ENCODE measurements at regions not wholly inside any gene's neighbourhood (a gene's known extent, or its start where the extent isn't known, plus 50 kb on each side); places are given as distances from the start of the nearest gene placed in this dataset.
"Not testable (repeated sequence)": the region's sequence is repeated elsewhere in the genome, so short reads cannot be mapped to it uniquely, and the experiment has no call there.

DNA sequence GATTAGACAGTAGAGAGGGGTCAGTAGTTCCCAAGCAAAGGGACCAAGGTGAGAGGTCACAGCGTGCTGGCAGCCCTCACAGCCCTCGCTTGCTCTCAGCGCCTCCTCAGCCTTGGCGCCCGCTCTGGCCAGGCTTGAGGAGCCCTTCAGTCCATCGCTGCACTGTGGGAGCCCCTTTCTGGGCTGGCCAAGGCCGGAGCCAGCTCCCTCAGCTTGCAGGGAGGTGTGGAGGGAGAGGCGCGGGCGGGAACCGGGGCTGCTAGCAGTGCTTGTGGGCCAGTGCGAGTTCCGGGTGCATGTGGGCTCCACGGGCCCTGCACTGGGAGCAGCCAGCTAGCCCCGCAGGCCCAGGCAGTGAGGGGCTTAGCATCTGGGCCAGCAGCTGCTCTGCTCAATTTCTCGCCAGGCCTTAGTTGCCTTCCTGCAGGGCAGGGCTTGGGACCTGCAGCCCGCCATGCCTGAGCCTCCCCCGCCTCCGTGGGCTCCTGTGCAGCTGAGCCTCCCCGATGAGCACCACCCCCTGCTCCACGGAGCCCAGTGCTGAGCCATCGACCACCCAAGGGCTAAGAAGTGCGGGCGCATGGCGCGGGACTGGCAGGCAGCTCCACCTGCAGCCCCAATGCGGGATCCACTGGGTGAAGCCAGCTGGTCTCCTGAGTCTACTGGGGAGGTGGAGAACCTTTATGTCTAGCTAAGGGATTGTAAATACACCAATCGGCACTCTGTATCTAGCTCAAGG, 177.0 kb downstream of the TBX18 start:
- not testable (repeated sequence) for H3K4me3 ChIP-seq (ENCODE audit: insufficient read depth, low read length); H2AFZ ChIP-seq (ENCODE audit: low read length); H3K27ac ChIP-seq (ENCODE audit: low read depth, low read length); H3K4me2 ChIP-seq (ENCODE audit: insufficient read depth, low read length); H3K27me3 ChIP-seq (ENCODE audit: insufficient read depth, low read length); H3K79me2 ChIP-seq (ENCODE audit: insufficient read depth, low read length); DNase-seq (ENCODE audit: insufficient read length, low spot score, missing footprints); H3K36me3 ChIP-seq (ENCODE audit: insufficient read depth, low read length); H4K20me1 ChIP-seq (ENCODE audit: insufficient read depth, low read length); H3K9me3 ChIP-seq (ENCODE audit: low read depth, low read length)
- peaks cover 14% of the 10 kb centered on the region for H3K4me1 ChIP-seq (ENCODE audit: insufficient read depth, low read length)

DNA sequence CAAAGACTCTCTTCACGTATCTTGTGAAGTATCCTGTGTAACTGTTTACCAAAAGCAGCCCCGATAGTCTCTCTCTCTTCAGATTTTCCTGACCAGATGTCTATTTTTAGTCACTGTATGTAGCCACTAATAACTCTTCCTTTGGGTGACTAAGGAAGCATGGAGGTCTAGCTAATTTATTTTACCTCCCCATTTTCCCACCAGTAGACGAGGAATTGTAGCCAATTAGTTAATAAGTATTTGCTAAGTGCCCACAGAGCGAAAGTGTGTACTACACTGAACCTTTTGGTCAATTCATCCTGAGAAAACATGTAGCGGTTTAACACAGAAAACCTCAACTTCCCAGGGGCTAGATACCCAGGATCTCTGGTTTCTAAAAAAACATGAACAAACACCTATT, 180.6 kb downstream of the TBX18 start:
- peak; percentile 69 for DNase-seq (ENCODE audit: insufficient read length, low spot score, missing footprints)
- peak overlapping the region; percentile 36 for H3K4me2 ChIP-seq (ENCODE audit: insufficient read depth, low read length)
- H4K20me1 ChIP-seq (ENCODE audit: insufficient read depth, low read length), result no peaks in the 10 kb centered on the region
- peak overlapping the region; percentile 57 for H2AFZ ChIP-seq (ENCODE audit: low read length)
- no peak overlapping the region for H3K27ac ChIP-seq (ENCODE audit: low read depth, low read length)
- no peaks in the 10 kb centered on the region for H3K79me2 ChIP-seq (ENCODE audit: insufficient read depth, low read length)
- TF ChIP-seq, protein P1, sequence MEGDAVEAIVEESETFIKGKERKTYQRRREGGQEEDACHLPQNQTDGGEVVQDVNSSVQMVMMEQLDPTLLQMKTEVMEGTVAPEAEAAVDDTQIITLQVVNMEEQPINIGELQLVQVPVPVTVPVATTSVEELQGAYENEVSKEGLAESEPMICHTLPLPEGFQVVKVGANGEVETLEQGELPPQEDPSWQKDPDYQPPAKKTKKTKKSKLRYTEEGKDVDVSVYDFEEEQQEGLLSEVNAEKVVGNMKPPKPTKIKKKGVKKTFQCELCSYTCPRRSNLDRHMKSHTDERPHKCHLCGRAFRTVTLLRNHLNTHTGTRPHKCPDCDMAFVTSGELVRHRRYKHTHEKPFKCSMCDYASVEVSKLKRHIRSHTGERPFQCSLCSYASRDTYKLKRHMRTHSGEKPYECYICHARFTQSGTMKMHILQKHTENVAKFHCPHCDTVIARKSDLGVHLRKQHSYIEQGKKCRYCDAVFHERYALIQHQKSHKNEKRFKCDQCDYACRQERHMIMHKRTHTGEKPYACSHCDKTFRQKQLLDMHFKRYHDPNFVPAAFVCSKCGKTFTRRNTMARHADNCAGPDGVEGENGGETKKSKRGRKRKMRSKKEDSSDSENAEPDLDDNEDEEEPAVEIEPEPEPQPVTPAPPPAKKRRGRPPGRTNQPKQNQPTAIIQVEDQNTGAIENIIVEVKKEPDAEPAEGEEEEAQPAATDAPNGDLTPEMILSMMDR (IDR thresholded peaks at IDR 0.05; ENCODE audit: extremely low read depth, low read depth, low read length), result no peak
- no peaks in the 10 kb centered on the region for H3K9me3 ChIP-seq (ENCODE audit: low read depth, low read length)
- no peak overlapping the region for H3K4me3 ChIP-seq (ENCODE audit: insufficient read depth, low read length)
- H3K4me1 ChIP-seq (ENCODE audit: insufficient read depth, low read length), result peaks cover 24% of the 10 kb centered on the region
- no peaks in the 10 kb centered on the region for H3K27me3 ChIP-seq (ENCODE audit: insufficient read depth, low read length)
- H3K36me3 ChIP-seq (ENCODE audit: insufficient read depth, low read length), result no peaks in the 10 kb centered on the region

DNA sequence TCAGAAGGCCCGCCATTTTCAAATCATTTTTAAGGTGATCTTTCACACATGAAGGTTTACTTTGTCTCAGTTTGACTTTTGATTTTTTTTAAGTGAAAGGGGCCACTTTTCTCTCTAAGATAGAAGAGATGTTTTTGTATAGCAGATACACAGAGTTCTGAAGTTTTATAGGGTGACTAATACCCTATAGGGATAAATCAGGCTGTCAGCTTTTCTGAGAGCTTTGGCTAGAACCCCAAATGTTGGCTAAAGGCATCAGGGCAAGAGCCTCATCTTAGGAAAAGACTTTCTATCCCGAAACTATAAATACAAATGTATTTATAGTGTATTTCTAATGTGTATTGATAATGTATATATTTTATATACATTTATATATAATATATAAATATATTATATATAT, 181.4 kb downstream of the TBX18 start:
- peaks cover 24% of the 10 kb centered on the region for H3K4me1 ChIP-seq (ENCODE audit: insufficient read depth, low read length)
- DNase-seq (ENCODE audit: insufficient read length, low spot score, missing footprints), result no peak
- H3K4me3 ChIP-seq (ENCODE audit: insufficient read depth, low read length), result no peak overlapping the region
- no peaks in the 10 kb centered on the region for H3K36me3 ChIP-seq (ENCODE audit: insufficient read depth, low read length)
- no peaks in the 10 kb centered on the region for H3K9me3 ChIP-seq (ENCODE audit: low read depth, low read length)
- no peaks in the 10 kb centered on the region for H3K79me2 ChIP-seq (ENCODE audit: insufficient read depth, low read length)
- H3K27ac ChIP-seq (ENCODE audit: low read depth, low read length), result no peak overlapping the region
- TF ChIP-seq, protein P1 (IDR thresholded peaks at IDR 0.05; ENCODE audit: extremely low read depth, low read depth, low read length), result no peak
- no peak overlapping the region for H2AFZ ChIP-seq (ENCODE audit: low read length)
- no peak overlapping the region for H3K4me2 ChIP-seq (ENCODE audit: insufficient read depth, low read length)
- H4K20me1 ChIP-seq (ENCODE audit: insufficient read depth, low read length), result no peaks in the 10 kb centered on the region
- H3K27me3 ChIP-seq (ENCODE audit: insufficient read depth, low read length), result no peaks in the 10 kb centered on the region

DNA sequence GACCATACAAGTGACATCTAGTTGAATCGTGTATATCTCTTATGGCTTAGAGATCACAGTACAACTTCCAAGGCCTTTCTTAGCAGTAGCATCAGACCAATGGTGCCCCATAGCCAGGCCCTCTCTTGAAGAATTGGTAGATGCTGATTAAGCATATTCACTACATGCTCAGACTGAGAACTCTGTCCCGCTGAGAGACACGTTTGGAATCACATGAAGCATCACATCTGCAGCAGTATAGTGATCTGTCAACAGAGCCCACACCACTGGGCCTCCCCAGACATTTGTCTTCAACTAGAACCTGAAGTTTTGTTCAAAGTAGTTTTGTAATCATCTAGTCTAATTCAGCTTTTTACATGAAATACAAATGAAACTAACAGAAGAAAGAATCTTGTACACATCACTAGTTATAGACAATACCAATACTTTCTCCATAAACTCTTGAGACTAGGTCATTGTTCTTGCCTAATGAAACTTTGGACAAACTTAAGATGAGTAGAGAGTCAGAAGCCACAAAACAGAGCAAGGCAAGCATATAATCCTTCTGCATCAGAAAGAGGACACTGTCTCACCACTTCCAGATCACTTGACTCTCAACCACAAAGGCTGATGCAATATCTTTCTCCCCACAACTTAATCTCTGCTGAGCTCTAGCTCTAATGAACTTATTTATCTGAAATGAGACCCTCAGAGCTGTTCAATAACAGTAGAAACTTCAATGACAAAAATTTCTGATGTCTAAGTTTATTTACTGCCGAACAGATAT, 182.7 kb downstream of the TBX18 start:
- H3K9me3 ChIP-seq (ENCODE audit: low read depth, low read length), result no peaks in the 10 kb centered on the region
- H3K36me3 ChIP-seq (ENCODE audit: insufficient read depth, low read length), result no peaks in the 10 kb centered on the region
- H3K27me3 ChIP-seq (ENCODE audit: insufficient read depth, low read length), result no peaks in the 10 kb centered on the region
- H3K4me2 ChIP-seq (ENCODE audit: insufficient read depth, low read length), result peak overlapping the region; percentile 50
- H3K79me2 ChIP-seq (ENCODE audit: insufficient read depth, low read length), result no peaks in the 10 kb centered on the region
- peak overlapping the region; percentile 41 for H3K27ac ChIP-seq (ENCODE audit: low read depth, low read length)
- no peaks in the 10 kb centered on the region for H4K20me1 ChIP-seq (ENCODE audit: insufficient read depth, low read length)
- peak overlapping the region; percentile 3 for H2AFZ ChIP-seq (ENCODE audit: low read length)
- TF ChIP-seq, protein P1 (IDR thresholded peaks at IDR 0.05; ENCODE audit: extremely low read depth, low read depth, low read length), result no peak
- peaks cover 24% of the 10 kb centered on the region for H3K4me1 ChIP-seq (ENCODE audit: insufficient read depth, low read length)
- no peak overlapping the region for H3K4me3 ChIP-seq (ENCODE audit: insufficient read depth, low read length)
- DNase-seq (ENCODE audit: insufficient read length, low spot score, missing footprints), result no peak
